ENCODE measurements at regions not wholly inside any gene's neighbourhood (a gene's known extent, or its start where the extent isn't known, plus 50 kb on each side); places are given as distances from the start of the nearest gene placed in this dataset.

- TF ChIP-seq CTCF (IDR thresholded peaks at IDR 0.05): no peak
- peaks cover 17 to 45% (median 35%) of the 10 kb centered on the region in 7 donors for H3K9me3 Mint-ChIP-seq
- H3K4me3 Mint-ChIP-seq: no peak overlapping the region
- Histone ChIP-seq H3K79me2 (ENCODE audit: insufficient read depth, low read length) (no peaks in the 10 kb centered on the region), H3K36me3 (replicated peaks in 1 of 2; ENCODE audit: control insufficient read depth in 1 of 2, insufficient read depth in 2 of 2, low read length in 2 of 2) (no peaks in the 10 kb centered on the region), H3K4me2 (replicated peaks; ENCODE audit: extremely low read depth, low read length, poor library complexity, severe bottlenecking) (no peak overlapping the region), H3K9me3 (replicated peaks in 1 of 2; ENCODE audit: control insufficient read depth in 1 of 2, insufficient read depth in 1 of 2, low read length in 2 of 2) (peaks cover 26 to 38% of the 10 kb centered on the region in 2 donors), H2AFZ (ENCODE audit: insufficient read depth, low read depth, low read length, poor library complexity, severe bottlenecking) (no peak overlapping the region), H3K27ac (ENCODE audit: low read depth in 1 of 2, low read length in 2 of 2) (no peak overlapping the region), H3K4me1 (ENCODE audit: control insufficient read depth in 1 of 2, insufficient read depth in 2 of 2, low read length in 2 of 2) (no peaks in the 10 kb centered on the region), H3K9ac (ENCODE audit: insufficient read depth, low read length, poor library complexity, severe bottlenecking) (no peak overlapping the region), H4K20me1 (ENCODE audit: insufficient read depth, low read length) (no peaks in the 10 kb centered on the region), H3K4me3 (replicated peaks in 1 of 3; ENCODE audit: low read depth in 2 of 3, low read length in 3 of 3) (no peak overlapping the region), H3K27me3 (ENCODE audit: control insufficient read depth in 2 of 2, insufficient read depth in 2 of 2, low read length in 2 of 2) (no peaks in the 10 kb centered on the region)
- H3K27ac Mint-ChIP-seq: no peak overlapping the region
- H3K36me3 Mint-ChIP-seq: no peaks in the 10 kb centered on the region
- peaks cover 0 to 2% (median 0%) of the 10 kb centered on the region in 3 donors for H3K27me3 Mint-ChIP-seq (ENCODE audit: low read depth in 3 of 3)
- DNase-seq: no peak
- intact Hi-C loops (cut with micrococcal nuclease): no loop called here
- H3K4me1 Mint-ChIP-seq: no peaks in the 10 kb centered on the region
- WGBS (ENCODE audit: insufficient coverage): 93% methylated on average over 3 of the region's 5 CpGs
These were observed 255.3 kb downstream of the TEX29 start for GRCh38 chr13:111575719-111576118.

GRCh38 chr13:111577208-111577828 is 256.9 kb downstream of the TEX29 start:
- no peak overlapping the region for H3K27ac Mint-ChIP-seq

More at GRCh38 chr13:111577208-111577828, 256.9 kb downstream of the TEX29 start:
- Histone ChIP-seq H3K9me3 (replicated peaks in 1 of 2; ENCODE audit: control insufficient read depth in 1 of 2, insufficient read depth in 1 of 2, low read length in 2 of 2) (peaks cover 26 to 37% of the 10 kb centered on the region in 2 donors), H3K4me3 (replicated peaks in 1 of 3; ENCODE audit: low read depth in 2 of 3, low read length in 3 of 3) (no peak overlapping the region), H4K20me1 (ENCODE audit: insufficient read depth, low read length) (no peaks in the 10 kb centered on the region), H3K79me2 (ENCODE audit: insufficient read depth, low read length) (no peaks in the 10 kb centered on the region), H3K9ac (ENCODE audit: insufficient read depth, low read length, poor library complexity, severe bottlenecking) (no peak overlapping the region), H3K36me3 (replicated peaks in 1 of 2; ENCODE audit: control insufficient read depth in 1 of 2, insufficient read depth in 2 of 2, low read length in 2 of 2) (no peaks in the 10 kb centered on the region), H3K4me1 (ENCODE audit: control insufficient read depth in 1 of 2, insufficient read depth in 2 of 2, low read length in 2 of 2) (no peaks in the 10 kb centered on the region), H3K27me3 (ENCODE audit: control insufficient read depth in 2 of 2, insufficient read depth in 2 of 2, low read length in 2 of 2) (no peaks in the 10 kb centered on the region), H2AFZ (ENCODE audit: insufficient read depth, low read depth, low read length, poor library complexity, severe bottlenecking) (no peak overlapping the region), H3K27ac (ENCODE audit: low read depth in 1 of 2, low read length in 2 of 2) (no peak overlapping the region), H3K4me2 (replicated peaks; ENCODE audit: extremely low read depth, low read length, poor library complexity, severe bottlenecking) (no peak overlapping the region)
- Mint-ChIP-seq H3K36me3 (no peaks in the 10 kb centered on the region), H3K4me1 (no peaks in the 10 kb centered on the region), H3K4me3 (no peak overlapping the region), H3K9me3 (peaks cover 17 to 47% (median 37%) of the 10 kb centered on the region in 7 donors), H3K27me3 (ENCODE audit: low read depth in 3 of 3) (peaks cover 0 to 2% (median 0%) of the 10 kb centered on the region in 3 donors)
- intact Hi-C loops (cut with micrococcal nuclease): no loop called here
- TF ChIP-seq CTCF (IDR thresholded peaks at IDR 0.05): no peak
- WGBS (ENCODE audit: insufficient coverage): 94% methylated on average over 5 of the region's 9 CpGs
- DNase-seq: no peak

All from CD14-positive monocyte (primary cell).